ENCODE measurements at regions not wholly inside any gene's neighbourhood (a gene's known extent, or its start where the extent isn't known, plus 50 kb on each side); places are given as distances from the start of the nearest gene placed in this dataset.

GRCh38 chr4:11134705-11135104 is 294.0 kb downstream of the HS3ST1 start:
- H3K4me1 Mint-ChIP-seq = no peaks in the 10 kb centered on the region
- H3K27me3 Mint-ChIP-seq = peaks cover 7% of the 10 kb centered on the region
- H3K4me3 Mint-ChIP-seq = no peak overlapping the region
- no peaks in the 10 kb centered on the region for H3K36me3 Mint-ChIP-seq
- no peak overlapping the region for H3K27ac Mint-ChIP-seq
- DNase-seq = no peak
- peaks cover 6% of the 10 kb centered on the region for H3K9me3 Mint-ChIP-seq

- no peaks in the 10 kb centered on the region for H3K4me1 Mint-ChIP-seq
- H3K9me3 Mint-ChIP-seq = peaks cover 4% of the 10 kb centered on the region
- no peaks in the 10 kb centered on the region for H3K36me3 Mint-ChIP-seq
- no peak overlapping the region for H3K27ac Mint-ChIP-seq
- no peak overlapping the region for H3K4me3 Mint-ChIP-seq
- DNase-seq = no peak
- peaks cover 4% of the 10 kb centered on the region for H3K27me3 Mint-ChIP-seq
Measured at GRCh38 chr4:11133868-11134267, 294.8 kb downstream of the HS3ST1 start.

- H3K27ac Mint-ChIP-seq = no peak overlapping the region
- H3K27me3 Mint-ChIP-seq = peaks cover 4% of the 10 kb centered on the region
- H3K4me1 Mint-ChIP-seq = no peaks in the 10 kb centered on the region
- DNase-seq = no peak
- peaks cover 4% of the 10 kb centered on the region for H3K9me3 Mint-ChIP-seq
- H3K36me3 Mint-ChIP-seq = no peaks in the 10 kb centered on the region
- H3K4me3 Mint-ChIP-seq = no peak overlapping the region
Measured at GRCh38 chr4:11132478-11132877, 296.2 kb downstream of the HS3ST1 start.

GRCh38 chr4:11131491-11131890 is 297.2 kb downstream of the HS3ST1 start:
- Mint-ChIP-seq H3K4me3 (no peak overlapping the region), H3K27ac (no peak overlapping the region), H3K36me3 (no peaks in the 10 kb centered on the region), H3K9me3 (peaks cover 4% of the 10 kb centered on the region), H3K27me3 (peaks cover 3% of the 10 kb centered on the region), H3K4me1 (no peaks in the 10 kb centered on the region)
- no peak for DNase-seq

GRCh38 chr4:11130195-11130970 is 298.3 kb downstream of the HS3ST1 start:
- no peaks in the 10 kb centered on the region for H3K4me1 Mint-ChIP-seq
- H3K36me3 Mint-ChIP-seq = no peaks in the 10 kb centered on the region
- H3K27ac Mint-ChIP-seq = no peak overlapping the region

GRCh38 chr4:11120435-11120834 is 308.3 kb downstream of the HS3ST1 start:
- H3K27ac Mint-ChIP-seq = no peak overlapping the region
- peaks cover 5% of the 10 kb centered on the region for H3K9me3 Mint-ChIP-seq
- H3K4me3 Mint-ChIP-seq = no peak overlapping the region
- no peak for DNase-seq
- H3K27me3 Mint-ChIP-seq = no peaks in the 10 kb centered on the region
- no peaks in the 10 kb centered on the region for H3K4me1 Mint-ChIP-seq
- no peaks in the 10 kb centered on the region for H3K36me3 Mint-ChIP-seq

More at GRCh38 chr4:11130195-11130970, 298.3 kb downstream of the HS3ST1 start:
- Mint-ChIP-seq H3K4me3 (no peak overlapping the region), H3K9me3 (peaks cover 4% of the 10 kb centered on the region), H3K27me3 (peaks cover 5% of the 10 kb centered on the region)
- DNase-seq = no peak

- Mint-ChIP-seq H3K27ac (no peak overlapping the region), H3K27me3 (no peaks in the 10 kb centered on the region), H3K9me3 (peaks cover 5% of the 10 kb centered on the region), H3K4me3 (no peak overlapping the region), H3K36me3 (no peaks in the 10 kb centered on the region), H3K4me1 (no peaks in the 10 kb centered on the region)
- DNase-seq = no peak
Measured at GRCh38 chr4:11119474-11119873, 309.2 kb downstream of the HS3ST1 start.

GRCh38 chr4:11118513-11118912 is 310.2 kb downstream of the HS3ST1 start:
- no peak overlapping the region for H3K4me3 Mint-ChIP-seq
- H3K27ac Mint-ChIP-seq = no peak overlapping the region
- DNase-seq = no peak
- no peaks in the 10 kb centered on the region for H3K4me1 Mint-ChIP-seq
- no peaks in the 10 kb centered on the region for H3K27me3 Mint-ChIP-seq
- H3K9me3 Mint-ChIP-seq = peaks cover 5% of the 10 kb centered on the region
- H3K36me3 Mint-ChIP-seq = no peaks in the 10 kb centered on the region

GRCh38 chr4:11116940-11117339 is 311.8 kb downstream of the HS3ST1 start:
- H3K4me1 Mint-ChIP-seq = no peaks in the 10 kb centered on the region
- no peak overlapping the region for H3K27ac Mint-ChIP-seq
- H3K27me3 Mint-ChIP-seq = no peaks in the 10 kb centered on the region
- H3K9me3 Mint-ChIP-seq = peaks cover under 1% of the 10 kb centered on the region
- H3K36me3 Mint-ChIP-seq = no peaks in the 10 kb centered on the region
- no peak overlapping the region for H3K4me3 Mint-ChIP-seq
- no peak for DNase-seq

GRCh38 chr4:11111876-11112275 is 316.8 kb downstream of the HS3ST1 start:
- Mint-ChIP-seq H3K4me3 (no peak overlapping the region), H3K9me3 (no peaks in the 10 kb centered on the region), H3K27ac (no peak overlapping the region), H3K36me3 (no peaks in the 10 kb centered on the region), H3K27me3 (no peaks in the 10 kb centered on the region), H3K4me1 (no peaks in the 10 kb centered on the region)
- DNase-seq = no peak

- Mint-ChIP-seq H3K4me1 (no peaks in the 10 kb centered on the region), H3K27me3 (no peaks in the 10 kb centered on the region), H3K9me3 (no peaks in the 10 kb centered on the region), H3K36me3 (no peaks in the 10 kb centered on the region), H3K4me3 (no peak overlapping the region), H3K27ac (no peak overlapping the region)
- DNase-seq = no peak
Measured at GRCh38 chr4:11111370-11111769, 317.3 kb downstream of the HS3ST1 start.

GRCh38 chr4:11106759-11107158 is 321.9 kb downstream of the HS3ST1 start:
- H3K27ac Mint-ChIP-seq = no peak overlapping the region
- no peaks in the 10 kb centered on the region for H3K4me1 Mint-ChIP-seq
- H3K36me3 Mint-ChIP-seq = no peaks in the 10 kb centered on the region
- no peaks in the 10 kb centered on the region for H3K27me3 Mint-ChIP-seq
- no peak for DNase-seq
- no peak overlapping the region for H3K4me3 Mint-ChIP-seq
- no peaks in the 10 kb centered on the region for H3K9me3 Mint-ChIP-seq

- Mint-ChIP-seq H3K9me3 (no peaks in the 10 kb centered on the region), H3K4me3 (no peak overlapping the region), H3K4me1 (no peaks in the 10 kb centered on the region), H3K27me3 (no peaks in the 10 kb centered on the region), H3K36me3 (no peaks in the 10 kb centered on the region), H3K27ac (no peak overlapping the region)
- no peak for DNase-seq
Measured at GRCh38 chr4:11106190-11106589, 322.5 kb downstream of the HS3ST1 start.

- H3K27ac Mint-ChIP-seq = no peak overlapping the region
- DNase-seq = no peak
Measured at GRCh38 chr4:11105715-11106114, 323.0 kb downstream of the HS3ST1 start.

GRCh38 chr4:11098461-11098860 is 330.2 kb downstream of the HS3ST1 start:
- Mint-ChIP-seq H3K27ac (no peak overlapping the region), H3K4me3 (no peak overlapping the region), H3K36me3 (no peaks in the 10 kb centered on the region), H3K9me3 (no peaks in the 10 kb centered on the region), H3K27me3 (no peaks in the 10 kb centered on the region), H3K4me1 (peaks cover 4% of the 10 kb centered on the region)
- no peak for DNase-seq

More at GRCh38 chr4:11105715-11106114, 323.0 kb downstream of the HS3ST1 start:
- no peaks in the 10 kb centered on the region for H3K4me1 Mint-ChIP-seq
- no peaks in the 10 kb centered on the region for H3K9me3 Mint-ChIP-seq
- H3K4me3 Mint-ChIP-seq = no peak overlapping the region
- no peaks in the 10 kb centered on the region for H3K36me3 Mint-ChIP-seq
- no peaks in the 10 kb centered on the region for H3K27me3 Mint-ChIP-seq

GRCh38 chr4:11097725-11098124 is 331.0 kb downstream of the HS3ST1 start:
- no peaks in the 10 kb centered on the region for H3K9me3 Mint-ChIP-seq
- no peaks in the 10 kb centered on the region for H3K36me3 Mint-ChIP-seq
- no peak overlapping the region for H3K27ac Mint-ChIP-seq
- no peak overlapping the region for H3K4me3 Mint-ChIP-seq
- peaks cover 4% of the 10 kb centered on the region for H3K4me1 Mint-ChIP-seq
- no peak for DNase-seq
- H3K27me3 Mint-ChIP-seq = no peaks in the 10 kb centered on the region
